Uterus (tissue), 3 donors: ENCODE measurements at regions not wholly inside any gene's neighbourhood (a gene's known extent, or its start where the extent isn't known, plus 50 kb on each side); places are given as distances from the start of the nearest gene placed in this dataset.

Experiments used
- DNase-seq, 2 donors: peaks; one replicate each; pipeline ENCODE4 v3.0.0-alpha.2; 2019 to 2020
- H3K27ac ChIP-seq, 2 donors: fragments of 200-600 bp; sonication (generic); 1 replicate in 1 of 2; 2 replicates in 1 of 2; pipeline ENCODE4 v1.5.1; 2016 to 2018
- H3K27me3 ChIP-seq, 2 donors: fragments of 200-600 bp; sonication (generic); one replicate each; pipeline ENCODE4 v1.5.1; 2018 to 2019; ENCODE audit warnings: control low read depth in 1 of 2
- H3K36me3 ChIP-seq, 2 donors: fragments of 200-600 bp; sonication (generic); one replicate each; pipeline ENCODE4 v1.5.1; 2019; ENCODE audit warnings: control low read depth in 1 of 2
- H3K4me1 ChIP-seq, 2 donors: fragments of 200-600 bp; sonication (generic); one replicate each; pipeline ENCODE4 v1.5.1; 2018 to 2019; ENCODE audit warnings: control low read depth in 1 of 2
- H3K4me3 ChIP-seq, 2 donors: fragments of 200-600 bp; sonication (generic); 1 replicate in 1 of 2; 2 replicates in 1 of 2; pipeline ENCODE4 v1.5.1; 2018 to 2019; ENCODE audit warnings: mild to moderate bottlenecking in 1 of 2
- H3K9me3 ChIP-seq, 2 donors: fragments of 200-600 bp; sonication (generic); one replicate each; pipeline ENCODE4 v1.5.1; 2019; ENCODE audit warnings: control low read depth in 1 of 2
- POLR2A ChIP-seq, 2 donors: fragments of 450-650 bp; IDR thresholded peaks; one replicate each; pipeline ENCODE4 v1.6.1; 2016; ENCODE audit warnings: antibody characterized with exemption in 2 of 2, mild to moderate bottlenecking in 1 of 2, moderate library complexity in 1 of 2
- intact Hi-C: fragments of 100-400 bp; cut with DNase I; formaldehyde crosslinking; loops from one replicate; pipeline ENCODE4 v1.15.1; 2023; ENCODE audit warnings: low total_unique reads
- TF ChIP-seq, protein P1 (sequence below), 4 experiments: fragments of 200-600 bp in 2 of 4; fragments of 450-650 bp in 2 of 4; sonication (generic) in 2 of 4; IDR thresholded peaks; one replicate each; pipeline ENCODE4 v1.5.1; 2016 to 2019; ENCODE audit warnings: antibody characterized with exemption in 4 of 4, mild to moderate bottlenecking in 2 of 4, moderate library complexity in 1 of 4
- donor health status: DM: yes; HTN: yes; CAD: no.

- no peaks in the 10 kb centered on the region for H3K4me1 ChIP-seq
- no peaks in the 10 kb centered on the region for H3K36me3 ChIP-seq
- DNase-seq, result no peak
- H3K27me3 ChIP-seq, result no peaks in the 10 kb centered on the region
- no peak overlapping the region for H3K27ac ChIP-seq
- intact Hi-C loops, result no loop called here
- no peaks in the 10 kb centered on the region for H3K9me3 ChIP-seq
- TF ChIP-seq, protein P1, sequence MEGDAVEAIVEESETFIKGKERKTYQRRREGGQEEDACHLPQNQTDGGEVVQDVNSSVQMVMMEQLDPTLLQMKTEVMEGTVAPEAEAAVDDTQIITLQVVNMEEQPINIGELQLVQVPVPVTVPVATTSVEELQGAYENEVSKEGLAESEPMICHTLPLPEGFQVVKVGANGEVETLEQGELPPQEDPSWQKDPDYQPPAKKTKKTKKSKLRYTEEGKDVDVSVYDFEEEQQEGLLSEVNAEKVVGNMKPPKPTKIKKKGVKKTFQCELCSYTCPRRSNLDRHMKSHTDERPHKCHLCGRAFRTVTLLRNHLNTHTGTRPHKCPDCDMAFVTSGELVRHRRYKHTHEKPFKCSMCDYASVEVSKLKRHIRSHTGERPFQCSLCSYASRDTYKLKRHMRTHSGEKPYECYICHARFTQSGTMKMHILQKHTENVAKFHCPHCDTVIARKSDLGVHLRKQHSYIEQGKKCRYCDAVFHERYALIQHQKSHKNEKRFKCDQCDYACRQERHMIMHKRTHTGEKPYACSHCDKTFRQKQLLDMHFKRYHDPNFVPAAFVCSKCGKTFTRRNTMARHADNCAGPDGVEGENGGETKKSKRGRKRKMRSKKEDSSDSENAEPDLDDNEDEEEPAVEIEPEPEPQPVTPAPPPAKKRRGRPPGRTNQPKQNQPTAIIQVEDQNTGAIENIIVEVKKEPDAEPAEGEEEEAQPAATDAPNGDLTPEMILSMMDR (IDR thresholded peaks at IDR 0.05), result no peak
- no peak for TF ChIP-seq POLR2A (IDR thresholded peaks at IDR 0.05)
- no peak overlapping the region for H3K4me3 ChIP-seq
Observed at GRCh38 chr6:1122083-1122482, 189.8 kb upstream of the FOXQ1 start.

DNA sequence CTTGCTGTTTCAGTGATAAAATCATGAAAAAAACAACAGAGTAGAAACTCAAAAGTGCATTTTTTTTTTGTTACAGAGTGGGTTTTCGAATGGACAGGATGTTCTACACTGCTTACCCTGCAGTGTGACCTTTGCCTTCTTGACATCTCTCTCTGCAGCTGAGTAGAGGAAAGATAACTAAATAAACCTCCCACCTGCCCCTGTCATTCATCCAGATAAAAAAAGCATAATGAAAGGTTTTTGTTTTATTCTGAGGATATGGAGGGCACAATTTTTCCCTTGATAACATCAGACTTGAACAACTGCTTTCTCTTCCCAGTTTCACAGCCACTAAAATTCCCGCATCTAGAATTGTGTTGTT is 193.6 kb upstream of the FOXQ1 start:
- no peaks in the 10 kb centered on the region for H3K36me3 ChIP-seq

DNA sequence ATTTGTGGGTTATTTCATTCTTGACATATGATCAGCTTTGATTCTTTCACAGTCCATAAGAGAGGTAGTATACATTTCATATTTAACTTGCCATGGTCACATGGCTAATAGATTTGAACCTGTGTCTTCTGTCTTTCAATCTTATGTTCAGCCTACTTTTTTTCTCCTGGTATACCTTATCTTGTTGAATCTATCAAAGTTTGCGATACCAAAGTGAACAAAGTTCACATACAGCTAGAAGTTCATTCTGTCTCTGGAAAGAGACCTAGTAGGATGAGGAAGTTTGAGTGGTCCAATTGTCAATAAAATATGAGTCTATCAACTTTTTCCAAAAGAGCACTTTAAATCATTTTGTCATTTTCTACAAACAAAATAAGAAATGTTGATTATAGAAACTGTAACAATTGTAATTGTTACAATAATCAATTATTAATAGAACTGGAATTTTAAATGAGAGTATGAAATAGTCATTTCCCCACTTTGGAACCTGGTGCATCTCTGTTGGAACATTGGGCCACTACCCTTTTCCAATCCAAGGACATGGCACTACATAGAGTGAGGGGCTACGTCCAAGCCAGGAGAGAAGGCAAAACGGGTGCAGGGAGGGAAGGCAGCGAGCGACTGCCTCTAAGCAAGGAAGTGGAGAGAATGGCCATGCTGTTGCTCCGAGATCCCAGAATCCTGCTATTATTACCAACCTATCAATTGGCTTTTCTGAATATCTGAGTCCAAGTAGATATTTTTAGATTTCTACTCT is 194.2 kb upstream of the FOXQ1 start:
- Histone ChIP-seq H3K4me1 (no peaks in the 10 kb centered on the region), H3K4me3 (no peak overlapping the region), H3K36me3 (no peaks in the 10 kb centered on the region), H3K9me3 (no peaks in the 10 kb centered on the region), H3K27me3 (no peaks in the 10 kb centered on the region), H3K27ac (no peak overlapping the region)
- DNase-seq, result no peak
- no peak for TF ChIP-seq POLR2A (IDR thresholded peaks at IDR 0.05)
- TF ChIP-seq, protein P1 (IDR thresholded peaks at IDR 0.05), result no peak
- intact Hi-C loops, result no loop called here

More for the DNA sequence above, 193.6 kb upstream of the FOXQ1 start:
- TF ChIP-seq, protein P1 (IDR thresholded peaks at IDR 0.05), result no peak
- no peak for TF ChIP-seq POLR2A (IDR thresholded peaks at IDR 0.05)
- Histone ChIP-seq H3K4me3 (no peak overlapping the region), H3K27me3 (no peaks in the 10 kb centered on the region), H3K9me3 (no peaks in the 10 kb centered on the region), H3K4me1 (no peaks in the 10 kb centered on the region), H3K27ac (no peak overlapping the region)
- intact Hi-C loops, result no loop called here
- DNase-seq, result no peak

GRCh38 chr6:1116149-1116548 is 195.7 kb upstream of the FOXQ1 start:
- H3K27me3 ChIP-seq, result no peaks in the 10 kb centered on the region
- intact Hi-C loops, result no loop called here

GRCh38 chr6:1113916-1114540 is 197.9 kb upstream of the FOXQ1 start:
- H3K36me3 ChIP-seq, result no peaks in the 10 kb centered on the region
- H3K4me1 ChIP-seq, result no peaks in the 10 kb centered on the region
- H3K27ac ChIP-seq, result no peak overlapping the region
- H3K4me3 ChIP-seq, result no peak overlapping the region
- no peak for DNase-seq
- H3K9me3 ChIP-seq, result no peaks in the 10 kb centered on the region
- TF ChIP-seq, protein P1 (IDR thresholded peaks at IDR 0.05), result no peak
- TF ChIP-seq POLR2A (IDR thresholded peaks at IDR 0.05), result no peak
- intact Hi-C loops, result no loop called here
- no peaks in the 10 kb centered on the region for H3K27me3 ChIP-seq

More at GRCh38 chr6:1116149-1116548, 195.7 kb upstream of the FOXQ1 start:
- Histone ChIP-seq H3K4me3 (no peak overlapping the region), H3K4me1 (no peaks in the 10 kb centered on the region), H3K9me3 (no peaks in the 10 kb centered on the region), H3K27ac (no peak overlapping the region), H3K36me3 (no peaks in the 10 kb centered on the region)
- no peak for TF ChIP-seq POLR2A (IDR thresholded peaks at IDR 0.05)
- TF ChIP-seq, protein P1 (IDR thresholded peaks at IDR 0.05), result no peak
- no peak for DNase-seq
